Activated naive CD8-positive, alpha-beta T cell treated with anti-CD3 and anti-CD28 coated beads, Interleukin-2, amount 50 U/mL, for 24 hours (primary cell): ENCODE measurements at regions not wholly inside any gene's neighbourhood (a gene's known extent, or its start where the extent isn't known, plus 50 kb on each side); places are given as distances from the start of the nearest gene placed in this dataset.
"Not testable (repeated sequence)": the region's sequence is repeated elsewhere in the genome, so short reads cannot be mapped to it uniquely, and the experiment has no call there.

Source experiments
- ATAC-seq: fragments of 150-1000 bp; cut with Tn5 transposase; one replicate; pipeline ENCODE4 v1.10.0; 2021
- DNase-seq: peaks from one replicate; pipeline ENCODE4 v3.0.0; 2021
- H3K27ac Mint-ChIP-seq: one replicate; pipeline ENCODE4 v1.8.0; 2021; ENCODE audit warnings: mild to moderate bottlenecking, mixed read lengths
- H3K27me3 Mint-ChIP-seq: one replicate; pipeline ENCODE4 v1.8.0; 2021; ENCODE audit warnings: mixed read lengths
- H3K36me3 Mint-ChIP-seq: one replicate; pipeline ENCODE4 v1.8.0; 2021; ENCODE audit warnings: low read depth, mixed read lengths
- H3K4me1 Mint-ChIP-seq: one replicate; pipeline ENCODE4 v1.8.0; 2021; ENCODE audit warnings: mixed read lengths
- H3K4me3 Mint-ChIP-seq: one replicate; pipeline ENCODE4 v1.8.0; 2021; ENCODE audit warnings: mild to moderate bottlenecking, moderate library complexity, mixed read lengths
- H3K9me3 Mint-ChIP-seq: one replicate; pipeline ENCODE4 v1.8.0; 2021; ENCODE audit warnings: mixed read lengths

- Mint-ChIP-seq H3K4me3 (no peak overlapping the region), H3K9me3 (peaks cover 4% of the 10 kb centered on the region), H3K36me3 (no peaks in the 10 kb centered on the region), H3K27ac (no peak overlapping the region), H3K4me1 (no peaks in the 10 kb centered on the region), H3K27me3 (no peaks in the 10 kb centered on the region)
- ATAC-seq (no peak), DNase-seq (no peak)
Observed at GRCh38 chr3:20558161-20558560, 372.2 kb upstream of the SGO1 start.

- DNase-seq (no peak), ATAC-seq (no peak)
- H3K4me1 Mint-ChIP-seq = no peaks in the 10 kb centered on the region
- H3K27ac Mint-ChIP-seq = no peak overlapping the region
- no peaks in the 10 kb centered on the region for H3K9me3 Mint-ChIP-seq
- H3K27me3 Mint-ChIP-seq = no peaks in the 10 kb centered on the region
- H3K36me3 Mint-ChIP-seq = no peaks in the 10 kb centered on the region
- no peak overlapping the region for H3K4me3 Mint-ChIP-seq
Observed at GRCh38 chr3:20556661-20557060, 370.7 kb upstream of the SGO1 start.

GRCh38 chr3:20552605-20553275, 366.7 kb upstream of the SGO1 start:
- H3K4me3 Mint-ChIP-seq = no peak overlapping the region
- no peaks in the 10 kb centered on the region for H3K27me3 Mint-ChIP-seq
- no peak overlapping the region for H3K27ac Mint-ChIP-seq
- H3K4me1 Mint-ChIP-seq = no peaks in the 10 kb centered on the region
- DNase-seq (no peak), ATAC-seq (no peak)
- no peaks in the 10 kb centered on the region for H3K36me3 Mint-ChIP-seq
- H3K9me3 Mint-ChIP-seq = peaks cover 3% of the 10 kb centered on the region

- peaks cover 11% of the 10 kb centered on the region for H3K9me3 Mint-ChIP-seq
- not testable (repeated sequence) for H3K4me1 Mint-ChIP-seq, H3K27me3 Mint-ChIP-seq, ATAC-seq, DNase-seq, H3K27ac Mint-ChIP-seq, H3K4me3 Mint-ChIP-seq, H3K36me3 Mint-ChIP-seq
Observed at GRCh38 chr3:20547361-20548269, 361.6 kb upstream of the SGO1 start.

GRCh38 chr3:20546636-20547035, 360.6 kb upstream of the SGO1 start:
- Mint-ChIP-seq H3K4me3 (no peak overlapping the region), H3K4me1 (no peaks in the 10 kb centered on the region), H3K27ac (no peak overlapping the region), H3K27me3 (no peaks in the 10 kb centered on the region), H3K9me3 (peaks cover 11% of the 10 kb centered on the region), H3K36me3 (no peaks in the 10 kb centered on the region)
- ATAC-seq = no peak
- DNase-seq = no peak

GRCh38 chr3:20543535-20544226, 357.7 kb upstream of the SGO1 start:
- DNase-seq (no peak), ATAC-seq (no peak)
- no peaks in the 10 kb centered on the region for H3K36me3 Mint-ChIP-seq
- H3K27ac Mint-ChIP-seq = no peak overlapping the region
- H3K9me3 Mint-ChIP-seq = peaks cover 8% of the 10 kb centered on the region
- no peak overlapping the region for H3K4me3 Mint-ChIP-seq
- no peaks in the 10 kb centered on the region for H3K27me3 Mint-ChIP-seq
- no peaks in the 10 kb centered on the region for H3K4me1 Mint-ChIP-seq

- H3K4me1 Mint-ChIP-seq = no peaks in the 10 kb centered on the region
- H3K36me3 Mint-ChIP-seq = no peaks in the 10 kb centered on the region
- ATAC-seq = no peak
- H3K4me3 Mint-ChIP-seq = no peak overlapping the region
- DNase-seq = no peak
- no peaks in the 10 kb centered on the region for H3K27me3 Mint-ChIP-seq
- H3K9me3 Mint-ChIP-seq = no peaks in the 10 kb centered on the region
- H3K27ac Mint-ChIP-seq = no peak overlapping the region
Observed at GRCh38 chr3:20540066-20540465, 354.1 kb upstream of the SGO1 start.

- Mint-ChIP-seq H3K27me3 (no peaks in the 10 kb centered on the region), H3K4me1 (no peaks in the 10 kb centered on the region), H3K9me3 (no peaks in the 10 kb centered on the region), H3K36me3 (no peaks in the 10 kb centered on the region), H3K27ac (no peak overlapping the region), H3K4me3 (no peak overlapping the region)
- DNase-seq (no peak), ATAC-seq (no peak)
Observed at GRCh38 chr3:20539666-20540065, 353.7 kb upstream of the SGO1 start.

GRCh38 chr3:20537234-20537633, 351.2 kb upstream of the SGO1 start:
- Mint-ChIP-seq H3K27me3 (no peaks in the 10 kb centered on the region), H3K9me3 (no peaks in the 10 kb centered on the region), H3K4me3 (no peak overlapping the region), H3K27ac (no peak overlapping the region), H3K4me1 (no peaks in the 10 kb centered on the region), H3K36me3 (no peaks in the 10 kb centered on the region)
- ATAC-seq (no peak), DNase-seq (no peak)

GRCh38 chr3:20529911-20530310, 343.9 kb upstream of the SGO1 start:
- Mint-ChIP-seq H3K27me3 (no peaks in the 10 kb centered on the region), H3K9me3 (no peaks in the 10 kb centered on the region), H3K36me3 (no peaks in the 10 kb centered on the region), H3K4me1 (no peaks in the 10 kb centered on the region), H3K27ac (no peak overlapping the region), H3K4me3 (no peak overlapping the region)
- ATAC-seq (no peak), DNase-seq (no peak)

GRCh38 chr3:20528180-20528770, 342.3 kb upstream of the SGO1 start:
- H3K36me3 Mint-ChIP-seq = no peaks in the 10 kb centered on the region
- H3K27me3 Mint-ChIP-seq = no peaks in the 10 kb centered on the region
- DNase-seq (no peak), ATAC-seq (no peak)
- H3K4me1 Mint-ChIP-seq = no peaks in the 10 kb centered on the region
- no peak overlapping the region for H3K27ac Mint-ChIP-seq
- no peak overlapping the region for H3K4me3 Mint-ChIP-seq
- H3K9me3 Mint-ChIP-seq = no peaks in the 10 kb centered on the region

- Mint-ChIP-seq H3K4me1 (no peaks in the 10 kb centered on the region), H3K36me3 (no peaks in the 10 kb centered on the region), H3K27ac (no peak overlapping the region), H3K27me3 (no peaks in the 10 kb centered on the region), H3K4me3 (no peak overlapping the region), H3K9me3 (peaks cover under 1% of the 10 kb centered on the region)
- no peak for DNase-seq
- ATAC-seq = no peak
Observed at GRCh38 chr3:20527368-20527767, 341.4 kb upstream of the SGO1 start.

GRCh38 chr3:20524328-20524727, 338.3 kb upstream of the SGO1 start:
- Mint-ChIP-seq H3K4me3 (no peak overlapping the region), H3K4me1 (no peaks in the 10 kb centered on the region), H3K27me3 (no peaks in the 10 kb centered on the region), H3K9me3 (peaks cover 4% of the 10 kb centered on the region), H3K36me3 (no peaks in the 10 kb centered on the region), H3K27ac (no peak overlapping the region)
- ATAC-seq = no peak
- DNase-seq = no peak

GRCh38 chr3:20523293-20523692, 337.3 kb upstream of the SGO1 start:
- H3K9me3 Mint-ChIP-seq = peaks cover 7% of the 10 kb centered on the region
- no peaks in the 10 kb centered on the region for H3K36me3 Mint-ChIP-seq
- H3K4me3 Mint-ChIP-seq = no peak overlapping the region
- no peak for ATAC-seq
- no peaks in the 10 kb centered on the region for H3K27me3 Mint-ChIP-seq
- no peaks in the 10 kb centered on the region for H3K4me1 Mint-ChIP-seq
- no peak overlapping the region for H3K27ac Mint-ChIP-seq
- DNase-seq = no peak
